CD14-positive monocyte (primary cell): ENCODE measurements at regions not wholly inside any gene's neighbourhood (a gene's known extent, or its start where the extent isn't known, plus 50 kb on each side); places are given as distances from the start of the nearest gene placed in this dataset.

Experiments
- DNase-seq, 3 donors: peaks; one replicate each; pipeline ENCODE4 v3.0.0-alpha.2; 2011 to 2022
- H2AFZ ChIP-seq: 2 replicates; pipeline ENCODE4 v1.6.0; 2012; ENCODE audit warnings: mild to moderate bottlenecking, low read depth, low read length, inconsistent platforms; ENCODE audit not compliant: insufficient read depth, poor library complexity, severe bottlenecking
- H3K27ac ChIP-seq, 2 donors: 1 replicate in 1 of 2; 2 replicates in 1 of 2; pipeline ENCODE4 v1.5.1; 2012 to 2013; ENCODE audit warnings: low read length in 2 of 2, control low read depth in 1 of 2, inconsistent platforms in 1 of 2, low read depth in 1 of 2, mild to moderate bottlenecking in 1 of 2
- H3K27me3 ChIP-seq, 2 donors: one replicate each; pipeline versions ENCODE4 v1.6.0 to v1.6.1; 2011 to 2013; ENCODE audit warnings: low read length in 2 of 2; ENCODE audit not compliant: control insufficient read depth in 2 of 2, insufficient read depth in 2 of 2
- H3K36me3 ChIP-seq, 2 donors: replicated peaks in 1 of 2; 1 replicate in 1 of 2; 2 replicates in 1 of 2; pipeline versions ENCODE4 v1.5.1 to v1.6.1; 2012 to 2013; ENCODE audit warnings: low read length in 2 of 2, control low read depth in 1 of 2, inconsistent platforms in 1 of 2, mild to moderate bottlenecking in 1 of 2; ENCODE audit not compliant: insufficient read depth in 2 of 2, control insufficient read depth in 1 of 2
- H3K4me1 ChIP-seq, 2 donors: 1 replicate in 1 of 2; 2 replicates in 1 of 2; pipeline versions ENCODE4 v1.5.1 to v1.6.1; 2012 to 2013; ENCODE audit warnings: low read length in 2 of 2, control low read depth in 1 of 2, inconsistent platforms in 1 of 2, mild to moderate bottlenecking in 1 of 2, moderate library complexity in 1 of 2; ENCODE audit not compliant: insufficient read depth in 2 of 2, control insufficient read depth in 1 of 2
- H3K4me2 ChIP-seq: replicated peaks from 2 replicates; pipeline ENCODE3; 2012; ENCODE audit warnings: low read length, moderate library complexity, mild to moderate bottlenecking; ENCODE audit not compliant: poor library complexity, severe bottlenecking; ENCODE audit errors: extremely low read depth
- H3K4me3 ChIP-seq, 3 experiments: fragments of 200-600 bp in 1 of 3; sonication (generic) in 1 of 3; replicated peaks in 1 of 3; 1 replicate in 2 of 3; 2 replicates in 1 of 3; pipeline ENCODE4 v1.5.1; 2011 to 2013; ENCODE audit warnings: low read length in 3 of 3, mild to moderate bottlenecking in 3 of 3, control low read depth in 2 of 3, low read depth in 2 of 3, inconsistent platforms in 1 of 3, moderate library complexity in 1 of 3
- H3K79me2 ChIP-seq: 2 replicates; pipeline ENCODE4 v1.6.0; 2012; ENCODE audit warnings: mild to moderate bottlenecking, control low read depth, inconsistent platforms, low read length, moderate library complexity; ENCODE audit not compliant: insufficient read depth
- H3K9ac ChIP-seq: 2 replicates; pipeline ENCODE4 v1.6.0; 2017; ENCODE audit warnings: low read length, mild to moderate bottlenecking; ENCODE audit not compliant: insufficient read depth, poor library complexity, severe bottlenecking
- H3K9me3 ChIP-seq, 2 donors: replicated peaks in 1 of 2; 1 replicate in 1 of 2; 2 replicates in 1 of 2; pipeline versions ENCODE4 v1.5.1 to v1.6.1; 2012 to 2013; ENCODE audit warnings: low read length in 2 of 2, control low read depth in 1 of 2; ENCODE audit not compliant: control insufficient read depth in 1 of 2, insufficient read depth in 1 of 2
- H4K20me1 ChIP-seq: 2 replicates; pipeline ENCODE4 v1.6.0; 2012; ENCODE audit warnings: mild to moderate bottlenecking, low read length, control low read depth, moderate library complexity; ENCODE audit not compliant: insufficient read depth
- H3K27ac Mint-ChIP-seq, 7 donors: one replicate each; pipeline ENCODE4 v1.8.0; 2020; ENCODE audit warnings: mild to moderate bottlenecking in 7 of 7, mixed read lengths in 7 of 7, moderate library complexity in 6 of 7, inconsistent platforms in 2 of 7
- H3K27me3 Mint-ChIP-seq, 3 donors: one replicate each; pipeline ENCODE4 v1.8.0; 2021 to 2022; ENCODE audit warnings: low read depth in 3 of 3, mild to moderate bottlenecking in 3 of 3, mixed read lengths in 3 of 3, moderate library complexity in 3 of 3, inconsistent platforms in 1 of 3
- H3K36me3 Mint-ChIP-seq, 2 donors: one replicate each; pipeline ENCODE4 v1.8.0; 2020; ENCODE audit warnings: mixed read lengths in 2 of 2, inconsistent platforms in 1 of 2, mild to moderate bottlenecking in 1 of 2
- H3K4me1 Mint-ChIP-seq: one replicate; pipeline ENCODE4 v1.8.0; 2020; ENCODE audit warnings: mild to moderate bottlenecking, mixed read lengths
- H3K4me3 Mint-ChIP-seq, 2 donors: one replicate each; pipeline ENCODE4 v1.8.0; 2020; ENCODE audit warnings: mild to moderate bottlenecking in 2 of 2, mixed read lengths in 2 of 2, moderate library complexity in 1 of 2
- H3K9me3 Mint-ChIP-seq, 7 donors: one replicate each; pipeline ENCODE4 v1.8.0; 2020 to 2022; ENCODE audit warnings: mixed read lengths in 7 of 7, mild to moderate bottlenecking in 6 of 7, moderate library complexity in 6 of 7, inconsistent platforms in 2 of 7
- WGBS: methylation state at CpG from one replicate; pipeline ENCODE4 v1.1.5; 2013; ENCODE audit warnings: missing lambda C conversion rate; ENCODE audit not compliant: insufficient coverage; 5-methylcytosine and 5-hydroxymethylcytosine counted together
- intact Hi-C, 2 donors: fragments of 100-400 bp; cut with micrococcal nuclease; formaldehyde crosslinking; loops; one replicate each; pipeline versions ENCODE4 v1.15.0 to v1.15.1; 2023
- TF ChIP-seq, protein P1 (sequence below): fragments of 200-600 bp; IDR thresholded peaks from one replicate; pipeline ENCODE4 v1.8.0; 2022; ENCODE audit warnings: antibody characterized with exemption, mild to moderate bottlenecking

DNA sequence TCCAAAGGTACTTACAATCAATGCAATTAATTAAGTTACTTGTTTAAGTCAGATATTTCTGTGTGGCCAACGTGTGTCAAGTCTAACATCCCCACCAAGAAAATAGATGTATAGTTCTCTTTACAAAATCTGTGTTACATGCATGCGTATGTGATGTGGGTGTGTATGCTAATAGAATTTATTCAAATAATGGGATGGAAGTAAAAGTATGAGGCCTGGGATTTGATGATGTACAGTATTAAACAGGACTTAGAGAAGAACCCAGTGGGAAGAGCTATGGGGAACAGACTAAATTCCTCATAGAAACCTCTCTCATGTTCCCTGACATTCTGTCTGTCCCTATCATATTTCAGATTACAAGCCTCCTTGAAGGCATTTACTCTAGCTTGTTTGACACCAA lies 72.5 kb downstream of the IFI44 start:
- Histone ChIP-seq H3K9me3 (peaks cover 0 to 2% of the 10 kb centered on the region in 2 donors), H3K4me2 (no peak overlapping the region), H2AFZ (no peak overlapping the region), H4K20me1 (no peaks in the 10 kb centered on the region), H3K36me3 (no peaks in the 10 kb centered on the region), H3K27me3 (no peaks in the 10 kb centered on the region), H3K27ac (no peak overlapping the region), H3K4me3 (no peak overlapping the region), H3K4me1 (no peaks in the 10 kb centered on the region), H3K79me2 (no peaks in the 10 kb centered on the region), H3K9ac (no peak overlapping the region)
- DNase-seq = no peak
- H3K36me3 Mint-ChIP-seq = no peaks in the 10 kb centered on the region
- H3K27ac Mint-ChIP-seq = no peak overlapping the region
- no peaks in the 10 kb centered on the region for H3K4me1 Mint-ChIP-seq
- intact Hi-C loops = no loop called here
- TF ChIP-seq, protein P1, sequence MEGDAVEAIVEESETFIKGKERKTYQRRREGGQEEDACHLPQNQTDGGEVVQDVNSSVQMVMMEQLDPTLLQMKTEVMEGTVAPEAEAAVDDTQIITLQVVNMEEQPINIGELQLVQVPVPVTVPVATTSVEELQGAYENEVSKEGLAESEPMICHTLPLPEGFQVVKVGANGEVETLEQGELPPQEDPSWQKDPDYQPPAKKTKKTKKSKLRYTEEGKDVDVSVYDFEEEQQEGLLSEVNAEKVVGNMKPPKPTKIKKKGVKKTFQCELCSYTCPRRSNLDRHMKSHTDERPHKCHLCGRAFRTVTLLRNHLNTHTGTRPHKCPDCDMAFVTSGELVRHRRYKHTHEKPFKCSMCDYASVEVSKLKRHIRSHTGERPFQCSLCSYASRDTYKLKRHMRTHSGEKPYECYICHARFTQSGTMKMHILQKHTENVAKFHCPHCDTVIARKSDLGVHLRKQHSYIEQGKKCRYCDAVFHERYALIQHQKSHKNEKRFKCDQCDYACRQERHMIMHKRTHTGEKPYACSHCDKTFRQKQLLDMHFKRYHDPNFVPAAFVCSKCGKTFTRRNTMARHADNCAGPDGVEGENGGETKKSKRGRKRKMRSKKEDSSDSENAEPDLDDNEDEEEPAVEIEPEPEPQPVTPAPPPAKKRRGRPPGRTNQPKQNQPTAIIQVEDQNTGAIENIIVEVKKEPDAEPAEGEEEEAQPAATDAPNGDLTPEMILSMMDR = no peak
- peaks cover 0 to 2% (median 0%) of the 10 kb centered on the region in 3 donors for H3K27me3 Mint-ChIP-seq
- H3K9me3 Mint-ChIP-seq = peaks cover 0 to 3% (median 0%) of the 10 kb centered on the region in 7 donors
- WGBS = no CpG with 5 or more reads among the region's 2 CpGs
- H3K4me3 Mint-ChIP-seq = no peak overlapping the region

DNA sequence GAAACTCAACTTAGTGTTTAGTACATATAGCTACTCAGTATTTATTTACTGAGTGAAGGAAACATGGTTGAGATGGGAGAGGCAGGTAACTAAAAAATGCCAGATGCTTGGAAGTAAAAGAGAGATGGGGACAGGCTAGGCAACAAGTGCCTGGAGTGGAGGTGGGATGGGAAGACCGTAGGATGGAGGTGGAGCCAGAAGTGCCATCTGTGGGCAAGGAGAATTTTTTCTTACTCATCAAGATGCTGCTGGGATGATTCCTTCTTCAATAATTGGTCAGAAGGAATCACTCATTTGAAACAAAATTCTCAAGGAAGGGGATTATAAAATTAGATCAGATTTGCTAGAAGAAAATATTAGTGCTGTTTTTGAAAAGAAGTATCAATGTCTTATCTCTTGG lies 72.9 kb downstream of the IFI44 start:
- no peak overlapping the region for H3K4me3 ChIP-seq
- peaks cover 0 to 2% of the 10 kb centered on the region in 2 donors for H3K9me3 ChIP-seq
- H3K27ac ChIP-seq = no peak overlapping the region
- TF ChIP-seq, protein P1 = no peak
- no peaks in the 10 kb centered on the region for H4K20me1 ChIP-seq
- H3K36me3 ChIP-seq = no peaks in the 10 kb centered on the region
- intact Hi-C loops = no loop called here
- H3K4me3 Mint-ChIP-seq = no peak overlapping the region
- no peaks in the 10 kb centered on the region for H3K36me3 Mint-ChIP-seq
- H3K4me2 ChIP-seq = no peak overlapping the region
- H3K4me1 Mint-ChIP-seq = no peaks in the 10 kb centered on the region
- peaks cover 0 to 3% (median 0%) of the 10 kb centered on the region in 7 donors for H3K9me3 Mint-ChIP-seq
- WGBS = no CpG with 5 or more reads among the region's 1 CpG
- no peak for DNase-seq
- H2AFZ ChIP-seq = no peak overlapping the region
- no peaks in the 10 kb centered on the region for H3K79me2 ChIP-seq
- no peak overlapping the region for H3K27ac Mint-ChIP-seq
- no peaks in the 10 kb centered on the region for H3K27me3 ChIP-seq
- H3K4me1 ChIP-seq = no peaks in the 10 kb centered on the region
- no peak overlapping the region for H3K9ac ChIP-seq
- H3K27me3 Mint-ChIP-seq = peaks cover 0 to 2% (median 0%) of the 10 kb centered on the region in 3 donors
